Gastrocnemius medialis (tissue), 4 donors: ENCODE measurements at regions not wholly inside any gene's neighbourhood (a gene's known extent, or its start where the extent isn't known, plus 50 kb on each side); places are given as distances from the start of the nearest gene placed in this dataset.
A peak's percentile ranks its signal among the peaks of the same experiment; 100 is the strongest.

Source experiments
- ATAC-seq, 2 donors: fragments of 150-250 bp; one replicate each; pipeline ENCODE4 v1.9.1; 2016
- DNase-seq, 2 donors: peaks; one replicate each; pipeline ENCODE4 v3.0.0-alpha.2; 2019
- H3K27ac ChIP-seq, 4 donors: fragments of 200-600 bp; sonication (generic); 1 replicate in 1 of 4; 2 replicates in 3 of 4; pipeline ENCODE4 v1.5.1; 2016 to 2018; ENCODE audit warnings: mild to moderate bottlenecking in 2 of 4, moderate library complexity in 1 of 4
- H3K27me3 ChIP-seq, 3 donors: fragments of 200-600 bp; sonication (generic) in 2 of 3; 1 replicate in 1 of 3; 2 replicates in 2 of 3; pipeline versions ENCODE4 v1.5.1 to v1.6.0; 2016 to 2019; ENCODE audit warnings: mild to moderate bottlenecking in 1 of 3, moderate library complexity in 1 of 3
- H3K36me3 ChIP-seq, 2 donors: fragments of 200-600 bp; sonication (generic) in 1 of 2; one replicate each; pipeline ENCODE4 v1.5.1; 2017 to 2018
- H3K4me1 ChIP-seq, 2 donors: fragments of 200-600 bp; sonication (generic) in 1 of 2; one replicate each; pipeline ENCODE4 v1.5.1; 2016 to 2017; ENCODE audit warnings: mild to moderate bottlenecking in 2 of 2
- H3K4me3 ChIP-seq, 4 donors: fragments of 200-600 bp; sonication (generic) in 3 of 4; 1 replicate in 1 of 4; 2 replicates in 3 of 4; pipeline ENCODE4 v1.5.1; 2016 to 2019; ENCODE audit warnings: mild to moderate bottlenecking in 2 of 4
- H3K9me3 ChIP-seq, 3 donors: fragments of 200-600 bp; sonication (generic) in 2 of 3; 1 replicate in 1 of 3; 2 replicates in 2 of 3; pipeline ENCODE4 v1.5.1; 2016 to 2019
- POLR2A ChIP-seq, 2 donors: fragments of 450-650 bp; IDR thresholded peaks; one replicate each; pipeline ENCODE4 v1.6.1; 2017; ENCODE audit warnings: antibody characterized with exemption in 2 of 2, mild to moderate bottlenecking in 2 of 2, moderate library complexity in 2 of 2
- in situ Hi-C, 4 donors: fragments of 200-750 bp; cut with MboI; loops; one replicate each; pipeline versions ENCODE4 v1.15.0 to v1.8.0; 2017; ENCODE audit warnings: low sequenced_read_pairs in 4 of 4
- intact Hi-C: fragments of 100-400 bp; cut with DNase I; formaldehyde crosslinking; loops from one replicate; pipeline ENCODE4 v1.15.1; 2023; ENCODE audit warnings: low total_unique reads
- TF ChIP-seq, protein P1 (sequence below), 5 experiments: fragments of 450-650 bp in 3 of 5; fragments of 200-600 bp in 2 of 5; sonication (generic) in 2 of 5; IDR thresholded peaks in 4 of 5; conservative IDR thresholded peaks in 1 of 5; 1 replicate in 4 of 5; 2 replicates in 1 of 5; pipeline ENCODE4 v1.5.1; 2016 to 2019; ENCODE audit warnings: antibody characterized with exemption in 5 of 5, mild to moderate bottlenecking in 3 of 5, moderate library complexity in 3 of 5

DNA sequence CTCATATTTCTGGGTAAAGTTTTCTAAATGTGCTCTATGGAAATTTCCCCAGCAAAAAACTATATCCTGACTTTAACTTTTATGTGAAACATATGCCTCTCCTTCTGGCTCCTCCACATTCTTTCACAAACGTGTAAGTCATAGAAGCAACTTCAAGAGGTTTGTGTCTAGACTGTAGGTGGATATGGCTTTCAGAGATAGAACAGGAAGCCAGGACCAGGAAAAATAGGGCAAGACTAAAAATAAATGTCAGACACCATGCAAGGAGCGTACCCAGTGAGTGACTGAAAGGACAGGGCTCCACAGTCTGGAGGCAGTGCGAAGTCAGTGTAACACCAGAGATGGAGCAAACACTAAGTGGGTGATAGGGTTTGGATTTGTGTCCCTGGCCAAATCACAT, 240.7 kb downstream of the COX7C start:
- H3K27ac ChIP-seq: no peak overlapping the region
- no peaks in the 10 kb centered on the region for H3K9me3 ChIP-seq
- H3K4me1 ChIP-seq: peaks cover 13 to 15% of the 10 kb centered on the region in 2 donors
- intact Hi-C loops: no loop called here
- TF ChIP-seq, protein P1, sequence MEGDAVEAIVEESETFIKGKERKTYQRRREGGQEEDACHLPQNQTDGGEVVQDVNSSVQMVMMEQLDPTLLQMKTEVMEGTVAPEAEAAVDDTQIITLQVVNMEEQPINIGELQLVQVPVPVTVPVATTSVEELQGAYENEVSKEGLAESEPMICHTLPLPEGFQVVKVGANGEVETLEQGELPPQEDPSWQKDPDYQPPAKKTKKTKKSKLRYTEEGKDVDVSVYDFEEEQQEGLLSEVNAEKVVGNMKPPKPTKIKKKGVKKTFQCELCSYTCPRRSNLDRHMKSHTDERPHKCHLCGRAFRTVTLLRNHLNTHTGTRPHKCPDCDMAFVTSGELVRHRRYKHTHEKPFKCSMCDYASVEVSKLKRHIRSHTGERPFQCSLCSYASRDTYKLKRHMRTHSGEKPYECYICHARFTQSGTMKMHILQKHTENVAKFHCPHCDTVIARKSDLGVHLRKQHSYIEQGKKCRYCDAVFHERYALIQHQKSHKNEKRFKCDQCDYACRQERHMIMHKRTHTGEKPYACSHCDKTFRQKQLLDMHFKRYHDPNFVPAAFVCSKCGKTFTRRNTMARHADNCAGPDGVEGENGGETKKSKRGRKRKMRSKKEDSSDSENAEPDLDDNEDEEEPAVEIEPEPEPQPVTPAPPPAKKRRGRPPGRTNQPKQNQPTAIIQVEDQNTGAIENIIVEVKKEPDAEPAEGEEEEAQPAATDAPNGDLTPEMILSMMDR (IDR thresholded peaks at IDR 0.05 in 4 of 5, conservative IDR thresholded peaks at IDR 0.05 in 1 of 5): no peak
- TF ChIP-seq POLR2A (IDR thresholded peaks at IDR 0.05): no peak
- H3K4me3 ChIP-seq: no peak overlapping the region
- no peaks in the 10 kb centered on the region for H3K36me3 ChIP-seq
- in situ Hi-C loops: no loop called here
- ATAC-seq (no peak), DNase-seq (no peak)
- no peaks in the 10 kb centered on the region for H3K27me3 ChIP-seq

DNA sequence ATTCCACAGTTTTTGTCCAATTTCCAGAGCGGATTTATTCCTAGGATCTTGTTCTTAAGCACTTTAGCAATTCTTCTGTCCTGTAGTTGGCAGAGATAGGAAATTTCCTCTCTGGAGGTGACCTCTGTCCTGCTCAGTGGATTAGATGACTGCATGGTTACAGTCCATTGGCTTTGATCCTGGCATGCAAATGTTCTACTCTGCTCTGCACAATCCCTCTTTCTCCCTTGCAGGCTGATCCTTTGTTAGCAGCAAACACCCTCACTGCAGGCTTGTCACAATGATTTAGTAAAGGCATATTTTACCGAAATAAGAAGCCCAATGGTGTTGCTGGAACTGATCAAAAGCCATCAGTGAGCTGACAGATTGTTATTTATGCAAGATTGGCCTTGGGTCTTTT, 243.8 kb downstream of the COX7C start:
- intact Hi-C loops: no loop called here
- in situ Hi-C loops: no loop called here

DNA sequence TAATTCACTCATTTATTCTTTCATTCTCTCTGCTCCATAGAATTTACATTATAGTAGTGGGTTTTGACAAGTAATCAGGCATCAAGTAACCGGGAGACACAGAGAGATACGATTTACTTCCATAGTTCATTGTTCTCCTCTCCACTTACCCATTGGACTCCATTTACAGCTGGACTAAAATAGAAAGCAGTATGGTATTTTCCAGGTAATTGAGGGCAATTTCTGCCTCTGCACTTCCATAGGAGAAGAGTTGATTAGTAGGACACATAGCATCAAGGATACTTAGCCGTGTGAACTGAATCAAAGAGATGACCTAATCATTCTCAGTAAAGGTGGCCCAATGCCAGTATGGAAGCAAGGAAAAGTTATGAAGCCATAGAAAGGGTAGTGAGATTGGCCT, 244.4 kb downstream of the COX7C start:
- Histone ChIP-seq H3K4me3 (no peak overlapping the region), H3K4me1 (peaks cover 20 to 24% of the 10 kb centered on the region in 2 donors), H3K9me3 (no peaks in the 10 kb centered on the region), H3K36me3 (no peaks in the 10 kb centered on the region), H3K27me3 (no peaks in the 10 kb centered on the region), H3K27ac (no peak overlapping the region)
- no peak for DNase-seq
- TF ChIP-seq, protein P1 (IDR thresholded peaks at IDR 0.05 in 4 of 5, conservative IDR thresholded peaks at IDR 0.05 in 1 of 5): no peak
- intact Hi-C loops: no loop called here
- in situ Hi-C loops: no loop called here
- no peak for ATAC-seq

More for the DNA sequence above, 243.8 kb downstream of the COX7C start:
- peak; percentile 60 to 61 for ATAC-seq
- H3K27ac ChIP-seq: no peak overlapping the region
- TF ChIP-seq, protein P1 (IDR thresholded peaks at IDR 0.05 in 4 of 5, conservative IDR thresholded peaks at IDR 0.05 in 1 of 5): no peak
- TF ChIP-seq POLR2A (IDR thresholded peaks at IDR 0.05): no peak
- H3K4me1 ChIP-seq: peaks cover 18 to 23% of the 10 kb centered on the region in 2 donors
- H3K9me3 ChIP-seq: no peaks in the 10 kb centered on the region
- H3K36me3 ChIP-seq: no peaks in the 10 kb centered on the region
- H3K4me3 ChIP-seq: no peak overlapping the region
- H3K27me3 ChIP-seq: no peaks in the 10 kb centered on the region
- no peak for DNase-seq

DNA sequence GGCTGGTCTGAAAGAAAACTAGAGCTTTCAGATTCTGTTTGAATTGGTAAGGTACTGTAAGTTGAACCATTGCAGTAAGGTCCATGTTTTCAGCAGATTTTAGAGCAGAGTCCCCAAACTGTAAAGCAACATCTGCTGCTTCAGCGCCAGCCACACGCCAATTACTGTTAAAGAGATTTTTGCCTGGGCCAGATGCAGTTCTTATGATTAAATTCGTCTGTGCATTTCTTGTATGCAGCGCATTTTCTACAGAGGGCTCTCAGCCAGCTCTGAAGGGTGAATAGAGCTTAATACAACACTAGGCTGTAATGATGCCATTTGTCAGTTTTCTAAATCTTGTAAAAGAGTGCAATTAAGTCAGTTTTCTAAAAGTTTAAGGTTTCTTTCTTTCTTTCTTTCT, 246.3 kb downstream of the COX7C start:
- no peaks in the 10 kb centered on the region for H3K27me3 ChIP-seq
- H3K9me3 ChIP-seq: no peaks in the 10 kb centered on the region
- DNase-seq (no peak), ATAC-seq (no peak)
- H3K36me3 ChIP-seq: no peaks in the 10 kb centered on the region
- no peak for TF ChIP-seq POLR2A (IDR thresholded peaks at IDR 0.05)
- in situ Hi-C loops: no loop called here
- no peak overlapping the region for H3K27ac ChIP-seq
- no peak overlapping the region for H3K4me3 ChIP-seq
- intact Hi-C loops: no loop called here
- peaks cover 16 to 24% of the 10 kb centered on the region in 2 donors for H3K4me1 ChIP-seq

DNA sequence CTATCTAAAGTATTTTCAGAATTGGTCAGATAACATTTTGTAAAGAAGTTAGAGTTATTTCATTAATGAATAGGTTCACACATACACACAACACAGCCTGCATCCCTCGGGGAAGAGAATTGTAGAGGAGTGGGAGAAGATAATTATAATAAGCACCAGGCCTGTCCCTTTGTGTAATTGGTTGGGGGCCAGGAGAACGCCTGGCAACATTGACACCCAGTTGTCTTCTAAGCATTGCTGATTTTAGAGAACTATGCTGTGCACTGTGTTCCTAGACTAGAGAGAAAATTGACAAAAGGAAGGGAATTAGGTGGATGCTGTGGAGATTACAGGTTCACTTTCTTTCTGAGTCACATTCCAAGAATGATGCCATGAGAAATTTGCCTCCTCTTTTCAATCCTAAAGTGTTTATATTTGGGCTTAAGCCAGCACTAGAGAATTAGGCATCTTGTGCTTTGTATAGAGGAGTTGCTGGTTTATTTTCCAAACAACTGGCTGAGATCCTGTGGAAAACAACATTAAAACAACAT, 247.6 kb downstream of the COX7C start:
- no peak for TF ChIP-seq POLR2A (IDR thresholded peaks at IDR 0.05)
- TF ChIP-seq, protein P1 (IDR thresholded peaks at IDR 0.05 in 4 of 5, conservative IDR thresholded peaks at IDR 0.05 in 1 of 5): no peak
- Histone ChIP-seq H3K4me1 (peaks cover 16 to 24% of the 10 kb centered on the region in 2 donors), H3K4me3 (no peak overlapping the region), H3K27ac (no peak overlapping the region), H3K36me3 (no peaks in the 10 kb centered on the region), H3K27me3 (no peaks in the 10 kb centered on the region), H3K9me3 (no peaks in the 10 kb centered on the region)
- intact Hi-C loops: no loop called here
- in situ Hi-C loops: no loop called here
- ATAC-seq (no peak), DNase-seq (no peak)
